Fibroblast of pulmonary artery (primary cell): ENCODE measurements at regions not wholly inside any gene's neighbourhood (a gene's known extent, or its start where the extent isn't known, plus 50 kb on each side); places are given as distances from the start of the nearest gene placed in this dataset.

Experiments
- DNase-seq: peaks from one replicate; pipeline ENCODE4 v3.0.0-alpha.2; 2010; ENCODE audit warnings: low read depth
- H3K4me3 ChIP-seq: replicated peaks from 2 replicates; pipeline ENCODE4 v1.5.1; 2011; ENCODE audit warnings: low read depth, mild to moderate bottlenecking, control low read depth, low read length, moderate library complexity
- CTCF ChIP-seq: IDR thresholded peaks from 2 replicates; pipeline ENCODE4 v1.5.1; 2011; ENCODE audit warnings: mild to moderate bottlenecking, control low read depth, low read length, inconsistent platforms; ENCODE audit errors: missing control alignments

- H3K4me3 ChIP-seq = no peak overlapping the region
- DNase-seq = no peak
- TF ChIP-seq CTCF = no peak
Measured at GRCh38 chr2:176764921-176765320, 447.7 kb upstream of the HNRNPA3 start.

- no peak for DNase-seq
- no peak for TF ChIP-seq CTCF
- H3K4me3 ChIP-seq = no peak overlapping the region
Measured at GRCh38 chr2:176766005-176766404, 446.6 kb upstream of the HNRNPA3 start.

GRCh38 chr2:176768185-176768584, 444.4 kb upstream of the HNRNPA3 start:
- TF ChIP-seq CTCF = no peak
- DNase-seq = no peak
- no peak overlapping the region for H3K4me3 ChIP-seq

- no peak for TF ChIP-seq CTCF
- DNase-seq = no peak
- H3K4me3 ChIP-seq = no peak overlapping the region
Measured at GRCh38 chr2:176769021-176769420, 443.6 kb upstream of the HNRNPA3 start.

GRCh38 chr2:176769499-176770370, 442.9 kb upstream of the HNRNPA3 start:
- no peak for DNase-seq
- no peak overlapping the region for H3K4me3 ChIP-seq
- TF ChIP-seq CTCF = no peak

- H3K4me3 ChIP-seq = no peak overlapping the region
- no peak for TF ChIP-seq CTCF
- no peak for DNase-seq
Measured at GRCh38 chr2:176772816-176773215, 439.8 kb upstream of the HNRNPA3 start.
